IMR-90 (cell line): ENCODE measurements at regions not wholly inside any gene's neighbourhood (a gene's known extent, or its start where the extent isn't known, plus 50 kb on each side); places are given as distances from the start of the nearest gene placed in this dataset.
A peak's percentile ranks its signal among the peaks of the same experiment; 100 is the strongest.

Experiments used
- ATAC-seq: fragments of 200-7000 bp; cut with Tn5 transposase; 2 replicates; pipeline ENCODE4 v1.9.1; 2020; ENCODE audit warnings: low read depth, mild to moderate bottlenecking, moderate library complexity
- BruUV-seq: library from RNA; stranded (reverse); fragments of 400-500 nt; replicated peaks from 2 replicates; lab custom pipeline; 2021; lab: Mats Ljungman, UMichigan
- CTCF ChIA-PET: fragments of 300-600 bp; formaldehyde crosslinking; extraction: SDS; loops from one replicate; lab custom pipeline; 2021; ENCODE audit warnings: antibody characterized with exemption; lab: Yijun Ruan, JAX
- POLR2A ChIA-PET: fragments of 300-600 bp; sonication (Branson Sonifier 250); formaldehyde crosslinking; loops from one replicate; lab custom pipeline; 2022; ENCODE audit warnings: antibody characterized with exemption; ENCODE audit not compliant: unreplicated experiment; lab: Charles Lee
- DNase-seq: peaks from one replicate; pipeline ENCODE4 v3.0.0; 2013
- H2AFZ ChIP-seq: replicated peaks from 2 replicates; pipeline ENCODE3; 2013; ENCODE audit warnings: low read length, mild to moderate bottlenecking; ENCODE audit not compliant: poor library complexity
- H2AK5ac ChIP-seq: 2 replicates; pipeline ENCODE4 v1.6.1; 2013; ENCODE audit warnings: low read depth, low read length, inconsistent platforms
- H2AK9ac ChIP-seq: replicated peaks from 2 replicates; pipeline ENCODE3; 2013; ENCODE audit warnings: mild to moderate bottlenecking, low read depth, low read length, moderate library complexity; ENCODE audit not compliant: poor library complexity
- H2BK120ac ChIP-seq: 2 replicates; pipeline ENCODE4 v1.6.1; 2013; ENCODE audit warnings: low read depth, low read length, inconsistent platforms
- H2BK15ac ChIP-seq: 3 replicates; pipeline ENCODE4 v1.6.1; 2013; ENCODE audit warnings: low read depth, low read length, inconsistent platforms
- H2BK20ac ChIP-seq: 2 replicates; pipeline ENCODE4 v1.6.1; 2013; ENCODE audit warnings: low read depth, mild to moderate bottlenecking, inconsistent platforms, low read length, moderate library complexity
- H2BK5ac ChIP-seq: 2 replicates; pipeline ENCODE4 v1.6.1; 2013; ENCODE audit warnings: mild to moderate bottlenecking, low read depth, low read length, inconsistent platforms; ENCODE audit not compliant: poor library complexity, severe bottlenecking
- H3K14ac ChIP-seq: replicated peaks from 2 replicates; pipeline ENCODE4 v1.6.1; 2013; ENCODE audit warnings: low read depth, low read length, inconsistent platforms
- H3K18ac ChIP-seq: 2 replicates; pipeline ENCODE4 v1.6.1; 2013; ENCODE audit warnings: low read depth, low read length, control low read depth
- H3K23ac ChIP-seq: 2 replicates; pipeline ENCODE4 v1.6.1; 2013; ENCODE audit warnings: low read depth, low read length, inconsistent platforms
- H3K27ac ChIP-seq: 2 replicates; pipeline ENCODE4 v1.5.1; 2013; ENCODE audit warnings: mild to moderate bottlenecking, control low read depth, low read length; ENCODE audit not compliant: insufficient read depth
- H3K27me3 ChIP-seq: 2 replicates; pipeline ENCODE4 v1.6.1; 2013; ENCODE audit warnings: low read length; ENCODE audit not compliant: control insufficient read depth, insufficient read depth
- H3K36me3 ChIP-seq: 2 replicates; pipeline ENCODE4 v1.6.1; 2013; ENCODE audit warnings: low read length, mixed read lengths; ENCODE audit not compliant: control insufficient read depth, insufficient read depth
- H3K4ac ChIP-seq: 2 replicates; pipeline ENCODE4 v1.6.1; 2013; ENCODE audit warnings: low read depth, low read length, inconsistent platforms
- H3K4me1 ChIP-seq: 2 replicates; pipeline ENCODE4 v1.6.1; 2013; ENCODE audit warnings: low read length, mixed read lengths; ENCODE audit not compliant: control insufficient read depth, insufficient read depth
- H3K4me2 ChIP-seq: 2 replicates; pipeline ENCODE4 v1.6.1; 2013; ENCODE audit warnings: low read depth, mild to moderate bottlenecking, control low read depth, low read length, moderate library complexity
- H3K4me3 ChIP-seq: 2 replicates; pipeline ENCODE4 v1.5.1; 2013; ENCODE audit warnings: low read depth, mild to moderate bottlenecking, control low read depth, low read length, moderate library complexity; ENCODE audit not compliant: insufficient read depth
- H3K56ac ChIP-seq: 2 replicates; pipeline ENCODE4 v1.6.1; 2013; ENCODE audit warnings: low read length, inconsistent platforms; ENCODE audit not compliant: insufficient read depth; ENCODE audit errors: extremely low read depth
- H3K79me1 ChIP-seq, 2 experiments: 2 replicates each; pipeline ENCODE4 v1.6.1; 2013; ENCODE audit warnings: low read length in 2 of 2, inconsistent platforms in 1 of 2, low read depth in 1 of 2
- H3K9ac ChIP-seq: 2 replicates; pipeline ENCODE4 v1.6.1; 2013; ENCODE audit warnings: low read depth, low read length, control low read depth
- H3K9me1 ChIP-seq: 2 replicates; pipeline ENCODE4 v1.6.1; 2013; ENCODE audit warnings: low read length, inconsistent platforms; ENCODE audit not compliant: insufficient read depth
- H3K9me3 ChIP-seq: 2 replicates; pipeline ENCODE4 v1.6.1; 2013; ENCODE audit warnings: low read length; ENCODE audit not compliant: control insufficient read depth, insufficient read depth
- H4K20me1 ChIP-seq: 2 replicates; pipeline ENCODE4 v1.6.1; 2013; ENCODE audit warnings: low read length, inconsistent platforms; ENCODE audit not compliant: insufficient read depth
- H4K5ac ChIP-seq: 2 replicates; pipeline ENCODE4 v1.6.1; 2013; ENCODE audit warnings: mild to moderate bottlenecking, low read depth, low read length, control low read depth
- H4K8ac ChIP-seq, 2 experiments: 2 replicates each; pipeline ENCODE4 v1.6.1; 2013; ENCODE audit warnings: low read depth in 2 of 2, low read length in 2 of 2, control low read depth in 1 of 2, inconsistent platforms in 1 of 2
- H4K91ac ChIP-seq: 2 replicates; pipeline ENCODE4 v1.6.1; 2013; ENCODE audit warnings: low read depth, low read length, inconsistent platforms; ENCODE audit not compliant: insufficient read depth
- BHLHE40 ChIP-seq: fragments of 150-350 bp; IDR thresholded peaks from 2 replicates; pipeline ENCODE4 v1.6.1; 2016; ENCODE audit warnings: mild to moderate bottlenecking, low read depth, low read length
- MAFK ChIP-seq: IDR thresholded peaks from 2 replicates; pipeline ENCODE4 v1.6.1; 2012; ENCODE audit warnings: low read depth, low read length, improper control_type of control experiment
- NFE2L2 ChIP-seq: fragments of 150-350 bp; IDR thresholded peaks from 2 replicates; pipeline ENCODE4 v1.6.1; 2016; ENCODE audit warnings: low read depth, mild to moderate bottlenecking, low read length
- SMC3 ChIP-seq: fragments of 150-350 bp; IDR thresholded peaks from 2 replicates; pipeline ENCODE4 v1.6.1; 2016; ENCODE audit warnings: low read depth, mild to moderate bottlenecking, antibody characterized with exemption, low read length, moderate library complexity
- WGBS, 2 experiments: methylation state at CpG; one replicate each; pipeline versions ENCODE4 v1.1.5 to v1.1.7; 2013; ENCODE audit warnings: missing lambda C conversion rate in 2 of 2; ENCODE audit not compliant: insufficient read length in 1 of 2; ENCODE audit errors: extremely low coverage in 2 of 2; 5-methylcytosine and 5-hydroxymethylcytosine counted together
- dilution Hi-C: fragments of 300-500 bp; cut with HindIII; formaldehyde crosslinking; loops from one replicate; pipeline ENCODE4 v1.14.3; 2018; ENCODE audit warnings: low sequenced_read_pairs; ENCODE audit not compliant: unreplicated experiment
- in situ Hi-C: fragments of 300-500 bp; cut with MboI; formaldehyde crosslinking; loops from 3 replicates; pipeline ENCODE4 v1.14.3; 2019; ENCODE audit warnings: low sequenced_read_pairs, inconsistent platforms, mixed read lengths
- intact Hi-C: fragments of 100-400 bp; cut with micrococcal nuclease; formaldehyde crosslinking; loops from 2 replicates; pipeline ENCODE4 v1.10.0; 2022
- TF ChIP-seq, protein P1 (sequence below): fragments of 150-350 bp; IDR thresholded peaks from 2 replicates; pipeline ENCODE4 v1.6.1; 2017; ENCODE audit warnings: mild to moderate bottlenecking, antibody characterized with exemption, low read length, low read depth

DNA sequence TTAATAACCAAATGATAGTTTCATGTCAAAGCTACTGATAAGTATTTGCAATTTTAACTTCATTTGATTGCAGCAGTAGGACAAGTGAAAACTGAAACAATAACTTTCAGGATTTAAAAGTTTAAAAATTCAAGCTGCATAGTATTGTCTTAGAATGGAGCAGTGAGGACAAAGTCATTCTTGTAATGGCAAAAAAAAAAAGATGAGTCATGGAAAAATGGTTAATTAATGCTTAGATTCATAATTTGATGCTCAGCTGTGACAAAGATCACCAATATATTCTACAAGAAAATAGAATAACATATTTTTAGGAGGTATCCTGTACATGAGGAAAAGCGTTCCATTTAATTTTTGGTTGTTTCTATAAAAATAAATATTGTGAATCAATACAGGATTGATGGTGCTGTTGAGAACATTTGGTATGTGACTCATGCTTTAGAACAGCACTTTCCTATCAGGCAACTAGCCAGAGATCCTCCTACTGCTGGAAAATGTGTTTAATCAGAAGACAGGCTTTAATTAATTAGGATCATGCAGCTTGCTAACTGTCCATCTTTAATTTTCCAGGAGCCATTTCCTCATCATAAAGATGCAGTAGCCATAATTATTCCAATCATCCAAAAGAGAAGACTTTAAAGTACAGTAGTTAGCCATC is 239.0 kb upstream of the MMADHC start:
- ChIA-PET CTCF (interaction anchor here (0.6 kb wide), 1 partner anchor 1072 kb away, joined by 5 read pairs; no protein-coding TSS in a partner anchor), POLR2A (no interaction called here)
- H2BK15ac ChIP-seq = no peak overlapping the region
- H3K4ac ChIP-seq = no peak overlapping the region
- no peak overlapping the region for H2AK5ac ChIP-seq
- no peak overlapping the region for H2AK9ac ChIP-seq
- H3K4me1 ChIP-seq = peaks cover 5% of the 10 kb centered on the region; the same call in 1 of the 2 replicates
- no peak overlapping the region for H3K56ac ChIP-seq
- no peak overlapping the region for H4K8ac ChIP-seq
- H4K20me1 ChIP-seq = no peaks in the 10 kb centered on the region
- H4K5ac ChIP-seq = no peak overlapping the region
- no peak overlapping the region for H3K4me2 ChIP-seq
- no peak overlapping the region for H3K14ac ChIP-seq
- no CpG with 5 or more reads among the region's 1 CpG for WGBS, 2 experiments
- no peak overlapping the region for H3K9ac ChIP-seq
- BruUV-seq = no TSS peak
- H2BK5ac ChIP-seq = no peak overlapping the region
- no peak for ATAC-seq
- no peaks in the 10 kb centered on the region for H3K9me1 ChIP-seq
- no peaks in the 10 kb centered on the region for H3K27me3 ChIP-seq
- no peak overlapping the region for H3K23ac ChIP-seq
- H3K18ac ChIP-seq = no peak overlapping the region
- DNase-seq = peak; percentile 18
- H2BK20ac ChIP-seq = no peak overlapping the region
- H3K79me1 ChIP-seq = no peaks in the 10 kb centered on the region
- H2BK120ac ChIP-seq = no peak overlapping the region
- H2AFZ ChIP-seq = no peak overlapping the region
- H3K9me3 ChIP-seq = no peaks in the 10 kb centered on the region
- H3K4me3 ChIP-seq = no peak overlapping the region
- no peak overlapping the region for H3K27ac ChIP-seq
- no peak overlapping the region for H4K91ac ChIP-seq
- in situ Hi-C loops (no loop called here), intact Hi-C loops (no loop called here), dilution Hi-C loops (no loop called here)
- no peak for TF ChIP-seq SMC3
- peak; percentile 52 for TF ChIP-seq MAFK
- TF ChIP-seq BHLHE40 = no peak
- TF ChIP-seq NFE2L2 = peak; percentile 53; the same call in 1 of the 2 replicates
- TF ChIP-seq, protein P1, sequence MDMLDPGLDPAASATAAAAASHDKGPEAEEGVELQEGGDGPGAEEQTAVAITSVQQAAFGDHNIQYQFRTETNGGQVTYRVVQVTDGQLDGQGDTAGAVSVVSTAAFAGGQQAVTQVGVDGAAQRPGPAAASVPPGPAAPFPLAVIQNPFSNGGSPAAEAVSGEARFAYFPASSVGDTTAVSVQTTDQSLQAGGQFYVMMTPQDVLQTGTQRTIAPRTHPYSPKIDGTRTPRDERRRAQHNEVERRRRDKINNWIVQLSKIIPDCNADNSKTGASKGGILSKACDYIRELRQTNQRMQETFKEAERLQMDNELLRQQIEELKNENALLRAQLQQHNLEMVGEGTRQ = no peak
- H3K36me3 ChIP-seq = no peaks in the 10 kb centered on the region
